Endothelial cell of umbilical vein (primary cell): ENCODE measurements at regions not wholly inside any gene's neighbourhood (a gene's known extent, or its start where the extent isn't known, plus 50 kb on each side); places are given as distances from the start of the nearest gene placed in this dataset.

Experiments used
- EZH2 ChIP-seq: IDR thresholded peaks from 2 replicates; pipeline ENCODE4 v1.6.1; 2012; ENCODE audit warnings: borderline replicate concordance, low read depth, mild to moderate bottlenecking, moderate library complexity, low read length, inconsistent platforms; ENCODE audit not compliant: severe bottlenecking
- GATA2 ChIP-seq: IDR thresholded peaks from 2 replicates; pipeline ENCODE4 v1.7.0; 2011; ENCODE audit warnings: low read depth, mild to moderate bottlenecking, moderate library complexity, mixed read lengths, low read length; ENCODE audit not compliant: insufficient read length, insufficient read depth
- POLR2A ChIP-seq: IDR thresholded peaks from 2 replicates; pipeline ENCODE4 v1.6.1; 2012; ENCODE audit warnings: low read depth, mild to moderate bottlenecking, control low read depth, low read length
- POLR2AphosphoS5 ChIP-seq: IDR thresholded peaks from 2 replicates; pipeline ENCODE4 v1.6.1; 2012; ENCODE audit warnings: low read depth, mild to moderate bottlenecking, control low read depth, low read length, moderate library complexity; ENCODE audit not compliant: insufficient read depth
- TF ChIP-seq, protein P1 (sequence below), 2 donors: IDR thresholded peaks; 1 replicate in 1 of 2; 2 replicates in 1 of 2; pipeline ENCODE4 v1.5.1; 2011; ENCODE audit warnings: low read length in 2 of 2, mild to moderate bottlenecking in 2 of 2, moderate library complexity in 2 of 2, control low read depth in 1 of 2, inconsistent platforms in 1 of 2, low read depth in 1 of 2; ENCODE audit not compliant: insufficient read depth in 1 of 2; ENCODE audit errors: extremely low read depth in 1 of 2

DNA sequence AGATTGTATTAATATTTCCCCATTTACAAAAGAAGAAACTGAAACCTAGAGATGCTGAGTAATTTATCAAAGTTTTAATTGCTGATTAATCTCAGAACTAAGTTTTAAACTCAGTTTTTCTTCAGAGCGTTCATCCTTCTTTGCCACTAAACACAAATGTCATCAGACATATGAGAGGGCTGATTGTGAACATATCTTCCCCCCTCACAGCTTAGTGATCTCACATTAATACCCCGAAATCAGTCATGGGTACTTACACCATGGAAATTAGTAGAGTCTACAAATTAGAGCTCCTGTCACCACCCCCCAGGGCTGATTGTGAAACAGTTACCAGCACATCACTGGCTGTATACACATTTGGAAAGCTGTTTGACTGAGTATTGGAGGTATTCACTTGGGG is 189.3 kb upstream of the SGO1 start:
- TF ChIP-seq, protein P1, sequence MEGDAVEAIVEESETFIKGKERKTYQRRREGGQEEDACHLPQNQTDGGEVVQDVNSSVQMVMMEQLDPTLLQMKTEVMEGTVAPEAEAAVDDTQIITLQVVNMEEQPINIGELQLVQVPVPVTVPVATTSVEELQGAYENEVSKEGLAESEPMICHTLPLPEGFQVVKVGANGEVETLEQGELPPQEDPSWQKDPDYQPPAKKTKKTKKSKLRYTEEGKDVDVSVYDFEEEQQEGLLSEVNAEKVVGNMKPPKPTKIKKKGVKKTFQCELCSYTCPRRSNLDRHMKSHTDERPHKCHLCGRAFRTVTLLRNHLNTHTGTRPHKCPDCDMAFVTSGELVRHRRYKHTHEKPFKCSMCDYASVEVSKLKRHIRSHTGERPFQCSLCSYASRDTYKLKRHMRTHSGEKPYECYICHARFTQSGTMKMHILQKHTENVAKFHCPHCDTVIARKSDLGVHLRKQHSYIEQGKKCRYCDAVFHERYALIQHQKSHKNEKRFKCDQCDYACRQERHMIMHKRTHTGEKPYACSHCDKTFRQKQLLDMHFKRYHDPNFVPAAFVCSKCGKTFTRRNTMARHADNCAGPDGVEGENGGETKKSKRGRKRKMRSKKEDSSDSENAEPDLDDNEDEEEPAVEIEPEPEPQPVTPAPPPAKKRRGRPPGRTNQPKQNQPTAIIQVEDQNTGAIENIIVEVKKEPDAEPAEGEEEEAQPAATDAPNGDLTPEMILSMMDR (IDR thresholded peaks at IDR 0.05; ENCODE audit: extremely low read depth in 1 of 2, insufficient read depth in 1 of 2, low read depth in 1 of 2, low read length in 2 of 2), result no peak
- TF ChIP-seq POLR2AphosphoS5 (no peak), POLR2A (no peak), EZH2 (no peak), GATA2 (no peak)
